SK-N-DZ (cell line): ENCODE measurements at regions not wholly inside any gene's neighbourhood (a gene's known extent, or its start where the extent isn't known, plus 50 kb on each side); places are given as distances from the start of the nearest gene placed in this dataset.

Experiments used
- DNase-seq: peaks from one replicate; pipeline ENCODE4 v3.0.0-alpha.2; 2015; ENCODE audit warnings: low spot score

GRCh38 chr14:42802346-42802745 lies 1195.7 kb downstream of the LRFN5 start:
- DNase-seq: no peak

GRCh38 chr14:42792166-42792565 lies 1185.5 kb downstream of the LRFN5 start:
- no peak for DNase-seq

- DNase-seq: no peak
Measured at GRCh38 chr14:42782754-42783153, 1176.1 kb downstream of the LRFN5 start.

DNA sequence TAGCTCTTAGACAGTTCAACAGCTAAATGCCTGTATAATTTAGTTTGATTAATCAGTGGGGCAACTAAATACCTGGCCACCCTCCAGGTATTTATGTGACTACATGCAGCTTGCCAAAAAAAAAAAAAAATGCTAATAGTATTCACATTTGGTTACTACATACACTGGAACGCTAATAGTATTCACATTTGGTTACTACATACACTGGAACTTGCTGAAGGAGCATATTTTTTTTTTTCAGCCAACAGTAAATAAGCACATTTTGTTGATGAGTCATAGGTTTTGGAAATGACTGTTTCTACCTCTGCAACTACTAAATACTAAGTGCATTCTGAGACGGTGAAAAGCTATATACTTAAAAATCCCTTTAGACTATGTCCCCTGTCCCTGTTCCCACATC lies 1172.3 kb downstream of the LRFN5 start:
- no peak for DNase-seq

GRCh38 chr14:42750771-42751170 lies 1144.1 kb downstream of the LRFN5 start:
- no peak for DNase-seq

GRCh38 chr14:42742084-42742483 lies 1135.4 kb downstream of the LRFN5 start:
- no peak for DNase-seq

- no peak for DNase-seq
Measured at GRCh38 chr14:42736408-42736807, 1129.7 kb downstream of the LRFN5 start.

DNA sequence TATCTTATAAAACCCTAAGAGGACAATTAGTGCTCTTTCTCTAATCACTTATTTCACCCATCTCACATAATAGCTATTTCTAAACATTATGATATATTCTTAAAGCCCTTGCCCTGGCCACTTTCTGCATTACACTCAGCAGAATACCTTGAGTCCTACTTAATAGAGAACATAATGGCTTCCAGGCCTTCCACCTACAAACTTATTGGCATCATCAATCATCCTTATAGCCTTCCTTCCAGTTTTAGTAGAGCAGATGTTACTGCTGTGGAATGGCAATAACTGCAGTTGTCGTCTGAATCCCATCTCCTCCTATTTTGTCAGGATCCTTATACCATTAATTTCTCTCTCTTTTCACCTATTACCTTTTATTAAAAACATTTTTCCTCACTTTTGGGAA lies 1127.4 kb downstream of the LRFN5 start:
- no peak for DNase-seq

GRCh38 chr14:42732005-42732404 lies 1125.3 kb downstream of the LRFN5 start:
- no peak for DNase-seq

- DNase-seq: no peak
Measured at GRCh38 chr14:42731480-42731879, 1124.8 kb downstream of the LRFN5 start.

GRCh38 chr14:42729681-42730080 lies 1123.0 kb downstream of the LRFN5 start:
- DNase-seq: no peak

- DNase-seq: no peak
Measured at GRCh38 chr14:42719391-42719790, 1112.7 kb downstream of the LRFN5 start.

GRCh38 chr14:42715316-42715715 lies 1108.6 kb downstream of the LRFN5 start:
- no peak for DNase-seq

DNA sequence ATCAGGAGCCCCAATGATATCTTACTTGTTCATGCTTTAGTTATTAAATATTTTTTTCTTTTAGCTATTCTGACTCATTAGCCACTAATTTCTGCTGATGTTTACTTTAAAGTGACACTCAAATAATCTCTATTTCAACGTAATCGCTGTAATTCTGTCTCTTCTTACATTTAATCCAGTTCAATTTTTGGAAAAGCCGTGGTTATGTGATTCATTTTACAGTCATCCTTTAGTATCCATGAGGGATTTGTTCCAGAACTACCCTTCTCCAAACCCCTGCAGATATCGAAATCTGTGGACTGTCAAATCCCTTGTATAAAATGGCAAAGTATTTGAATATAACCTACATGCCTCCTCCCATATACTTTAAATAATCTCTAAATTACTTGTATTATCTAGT lies 1103.4 kb downstream of the LRFN5 start:
- DNase-seq: no peak

DNA sequence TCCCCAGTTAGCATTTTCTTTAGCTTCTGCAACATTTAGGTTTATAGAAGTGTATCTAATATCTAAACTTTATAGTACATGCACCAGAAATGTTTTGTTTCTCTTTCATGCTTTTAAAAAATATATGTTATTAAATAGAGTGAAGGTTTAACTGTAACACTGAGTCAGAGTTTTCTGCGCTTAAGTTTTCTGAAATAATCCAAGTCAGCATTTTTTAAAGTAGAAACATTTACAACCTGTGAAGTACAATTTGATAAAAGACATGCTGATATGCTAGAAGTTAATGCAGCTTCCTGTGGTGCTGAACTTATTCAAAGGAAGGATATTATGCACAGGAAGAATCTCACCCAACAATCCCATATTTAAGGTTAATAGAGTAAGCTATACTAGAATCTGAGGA lies 1096.8 kb downstream of the LRFN5 start:
- no peak for DNase-seq

DNA sequence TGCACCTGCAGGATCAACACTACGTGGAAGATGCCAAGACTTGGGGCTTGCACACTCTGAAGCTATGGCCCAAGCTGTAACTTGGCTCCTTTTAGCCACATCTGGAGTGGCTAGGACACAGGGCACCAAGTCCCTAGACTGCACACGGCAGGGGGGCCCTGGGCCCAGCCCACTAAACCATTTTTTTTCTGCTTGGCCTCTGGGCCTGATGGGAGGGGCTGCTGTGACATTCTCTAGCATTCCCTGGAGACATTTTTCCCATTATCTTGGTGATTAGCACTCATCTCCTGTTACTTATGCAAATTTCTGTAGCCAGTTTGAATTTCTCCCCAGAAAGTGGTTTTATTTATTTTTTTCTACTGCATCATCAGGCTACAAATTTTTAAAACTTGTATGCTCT lies 1080.7 kb downstream of the LRFN5 start:
- DNase-seq: no peak

DNA sequence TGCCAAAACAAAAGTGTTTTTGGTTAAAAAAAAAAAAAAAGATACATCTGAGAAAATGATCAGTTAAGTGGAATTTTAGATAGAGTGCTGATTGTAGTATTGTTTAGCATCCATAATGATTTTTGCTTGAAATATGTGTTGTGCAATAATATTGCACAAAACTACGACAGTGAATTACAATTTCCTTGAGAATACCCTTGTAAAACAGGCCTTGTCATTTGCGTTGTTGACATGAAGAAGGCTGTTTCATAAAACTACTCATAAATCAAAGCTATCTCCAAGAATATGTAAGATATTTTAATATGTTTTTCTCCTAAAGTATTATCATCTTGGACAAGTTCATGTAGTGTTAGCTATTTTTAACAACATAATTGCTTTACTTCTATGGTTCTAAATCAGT lies 1077.0 kb downstream of the LRFN5 start:
- DNase-seq: no peak

DNA sequence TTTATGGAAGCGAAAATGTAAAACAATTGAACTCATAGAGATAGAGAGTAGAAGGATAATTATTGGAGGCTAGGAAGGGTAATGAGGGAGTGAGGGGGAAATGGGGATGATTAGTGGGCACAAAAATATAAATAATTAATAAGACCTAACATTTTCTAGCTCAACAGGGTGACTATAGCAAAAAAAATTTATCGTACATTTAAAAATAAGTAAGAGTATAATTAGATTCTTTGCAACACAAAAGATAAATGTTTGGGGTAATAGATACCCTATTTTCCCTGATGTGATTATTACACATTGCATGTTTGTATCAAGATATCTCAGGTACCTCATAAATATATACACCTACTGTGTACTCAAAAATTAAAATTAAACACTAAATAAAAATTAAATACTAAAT lies 1070.0 kb downstream of the LRFN5 start:
- no peak for DNase-seq

DNA sequence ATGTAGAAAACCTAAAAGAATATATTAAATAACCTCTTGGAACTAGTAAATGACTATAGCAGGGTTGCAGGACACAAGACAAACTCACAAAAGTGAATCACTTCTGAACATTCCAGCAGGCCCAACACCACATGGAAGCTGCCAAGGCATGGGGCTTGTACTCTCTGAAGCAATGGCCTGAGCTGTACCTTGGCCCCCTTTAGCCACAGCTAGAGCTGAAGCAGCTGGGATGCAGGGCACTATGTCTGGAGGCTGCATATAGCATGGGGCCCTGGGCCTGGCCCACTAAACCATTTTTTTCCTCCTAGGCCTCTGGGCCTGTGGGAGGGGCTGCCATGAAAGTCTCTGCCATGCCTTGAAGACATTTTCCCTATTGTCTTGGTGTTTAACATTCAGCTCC lies 1067.3 kb downstream of the LRFN5 start:
- no peak for DNase-seq

DNA sequence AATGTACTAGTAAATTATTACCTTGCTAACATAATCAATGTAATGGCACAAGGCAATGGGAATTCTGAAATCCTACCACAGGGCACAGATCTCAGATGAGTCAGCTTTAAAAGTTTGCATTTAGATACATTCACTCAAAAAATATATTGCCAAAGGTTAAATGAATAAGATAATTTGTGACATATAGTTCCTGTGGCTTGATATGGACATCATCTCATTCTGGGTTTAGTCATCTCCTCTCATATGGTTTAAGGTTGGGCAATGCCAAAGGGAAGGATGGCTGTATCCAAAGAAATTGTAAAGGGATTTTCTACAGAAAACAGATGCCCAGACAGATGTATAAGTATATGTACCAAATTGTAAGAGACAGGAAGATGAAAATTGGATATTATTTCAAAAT lies 1065.0 kb downstream of the LRFN5 start:
- DNase-seq: no peak

DNA sequence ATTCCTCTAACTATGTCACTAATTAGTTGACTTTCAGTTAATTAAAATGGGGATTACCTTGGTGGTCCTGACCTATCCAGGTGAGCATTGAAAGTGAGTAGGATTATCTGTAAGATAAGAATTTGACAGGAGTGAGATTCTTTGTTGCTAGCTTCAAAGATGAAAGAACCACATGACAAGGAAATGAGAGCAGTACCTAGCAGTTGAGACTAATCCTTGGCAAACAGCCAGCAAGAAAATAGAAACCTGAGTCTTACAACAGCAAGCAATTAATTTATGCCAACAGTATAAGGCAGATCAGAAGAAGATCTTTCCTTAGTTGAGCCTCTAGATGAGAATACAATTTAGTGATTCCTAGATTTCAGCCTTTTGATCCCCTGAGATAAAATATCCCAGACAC lies 1058.4 kb downstream of the LRFN5 start:
- no peak for DNase-seq

DNA sequence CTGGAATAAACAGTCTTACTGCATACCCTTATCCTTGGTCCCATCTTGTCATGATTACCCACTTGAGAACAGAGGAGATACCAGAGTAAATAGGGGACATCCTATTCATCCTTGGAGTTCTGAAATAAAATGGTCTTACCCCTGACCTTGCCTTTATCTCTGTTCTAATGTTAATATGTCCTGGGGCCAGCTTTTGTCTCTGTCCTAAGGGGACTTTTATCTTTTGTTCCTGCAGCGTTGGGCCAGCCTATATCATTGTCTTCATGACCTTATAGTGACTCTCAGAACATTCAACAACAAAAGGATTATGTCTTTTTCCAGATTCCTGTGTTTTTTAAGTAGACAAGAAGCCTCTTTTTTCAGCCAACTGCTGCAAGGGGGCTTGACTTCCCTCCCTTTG lies 1057.5 kb downstream of the LRFN5 start:
- no peak for DNase-seq

DNA sequence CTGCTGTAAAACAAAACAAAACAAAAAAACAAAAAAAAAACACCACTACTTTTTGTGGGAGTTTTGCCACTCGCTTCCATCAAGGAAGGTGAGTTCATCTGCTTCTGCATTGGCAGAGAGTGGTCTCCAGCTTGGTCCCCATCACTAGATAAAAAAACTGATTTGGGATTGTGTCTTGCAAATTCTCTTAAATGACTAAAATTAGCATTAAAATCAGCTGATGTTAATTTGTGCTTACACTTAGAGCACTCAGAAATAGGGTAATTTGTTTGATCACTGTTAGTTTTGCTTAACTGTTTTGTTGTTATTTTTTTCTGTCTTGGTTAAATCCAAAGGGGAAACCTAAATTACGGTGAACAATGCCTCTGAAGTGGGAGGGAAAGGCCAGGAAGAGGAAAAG lies 1048.0 kb downstream of the LRFN5 start:
- no peak for DNase-seq

GRCh38 chr14:42642787-42643186 lies 1036.1 kb downstream of the LRFN5 start:
- DNase-seq: no peak
